ENCODE measurements at regions not wholly inside any gene's neighbourhood (a gene's known extent, or its start where the extent isn't known, plus 50 kb on each side); places are given as distances from the start of the nearest gene placed in this dataset.

DNA sequence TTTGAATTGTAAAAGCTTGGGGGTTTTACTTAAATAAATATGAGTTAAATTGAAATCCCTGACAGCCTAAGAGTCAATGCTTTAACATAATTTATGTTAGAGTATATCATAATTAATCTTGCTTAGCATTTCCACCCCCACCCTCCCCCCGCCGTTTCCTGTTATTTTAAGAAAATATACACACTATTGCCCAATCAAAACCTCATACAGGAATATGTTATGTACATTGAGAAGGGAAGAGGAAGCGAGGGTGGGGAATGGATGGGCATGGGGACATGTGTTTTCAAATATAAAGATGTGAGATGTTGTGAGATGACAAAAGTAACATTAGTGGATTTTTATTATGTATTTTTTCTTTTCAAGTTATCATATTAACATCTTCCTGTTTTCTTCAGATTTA lies 561.1 kb upstream of the MEF2C start:
- Histone ChIP-seq H3K79me2 (ENCODE audit: control insufficient read depth in 1 of 2, insufficient read depth in 2 of 2, low read length in 2 of 2) (no peaks in the 10 kb centered on the region), H2BK5ac (ENCODE audit: low read depth, low read length) (no peak overlapping the region), H2BK12ac (ENCODE audit: low read depth, low read length) (no peak overlapping the region), H4K8ac (ENCODE audit: extremely low read depth, insufficient read depth, low read length) (no peak overlapping the region), H3K4me3 (ENCODE audit: extremely low read depth in 1 of 4, insufficient read depth in 2 of 4, low read depth in 3 of 4, low read length in 4 of 4) (no peak overlapping the region), H3K23me2 (ENCODE audit: low read depth, low read length) (no peaks in the 10 kb centered on the region), H3K9me3 (ENCODE audit: insufficient read depth in 2 of 2, low read depth in 1 of 2, low read length in 1 of 2) (no peaks in the 10 kb centered on the region), H2BK20ac (ENCODE audit: low read length) (no peak overlapping the region), H2BK15ac (ENCODE audit: low read length) (no peak overlapping the region), H2AK5ac (ENCODE audit: low read depth, low read length) (no peak overlapping the region), H3K4ac (replicated peaks; ENCODE audit: insufficient read length, low read depth, low read length) (no peak overlapping the region), H3K14ac (ENCODE audit: insufficient read length) (no peak overlapping the region), H3K23ac (ENCODE audit: insufficient read length) (no peak overlapping the region), H3K79me1 (ENCODE audit: low read depth, low read length) (no peaks in the 10 kb centered on the region), H4K5ac (ENCODE audit: insufficient read length, low read depth, low read length) (no peak overlapping the region), H2AFZ (ENCODE audit: low read length) (no peak overlapping the region), H3K36me3 (ENCODE audit: control insufficient read depth in 2 of 4, insufficient read depth in 4 of 4, low read length in 3 of 4) (no peaks in the 10 kb centered on the region), H2BK120ac (replicated peaks; ENCODE audit: low read depth, low read length) (no peak overlapping the region), H4K20me1 (replicated peaks in 1 of 2; ENCODE audit: control insufficient read depth in 1 of 2, insufficient read depth in 2 of 2, low read length in 2 of 2) (no peaks in the 10 kb centered on the region), H3K27me3 (replicated peaks in 1 of 4; ENCODE audit: control insufficient read depth in 3 of 4, extremely low read depth in 1 of 4, insufficient read depth in 3 of 4, low read length in 3 of 4) (no peaks in the 10 kb centered on the region), H3K56ac (replicated peaks; ENCODE audit: insufficient read length, low read depth, low read length) (no peak overlapping the region), H3K4me1 (replicated peaks in 1 of 4; ENCODE audit: control insufficient read depth in 3 of 4, insufficient read depth in 4 of 4, low read length in 3 of 4) (peaks cover 0 to 3% (median 0%) of the 10 kb centered on the region in 4 experiments; a peak in 3 of 7 replicates), H3K9ac (replicated peaks in 1 of 4; ENCODE audit: extremely low read depth in 1 of 4, low read depth in 3 of 4, low read length in 3 of 4) (no peak overlapping the region), H3K4me2 (ENCODE audit: insufficient read depth in 1 of 2, low read depth in 2 of 2, low read length in 2 of 2) (no peak overlapping the region), H3K27ac (ENCODE audit: low read depth, low read length) (no peak overlapping the region), H4K91ac (replicated peaks; ENCODE audit: insufficient read length, low read length) (no peak overlapping the region), H3K18ac (ENCODE audit: extremely low read depth, low read length) (no peak overlapping the region)
- POLR2A ChIA-PET (ENCODE audit: partially characterized antibody) = no interaction called here
- CTCF ChIA-PET (ENCODE audit: partially characterized antibody) = no interaction called here
- no peak for DNase-seq (ENCODE audit: low read depth in 1 of 2, low spot score in 2 of 2)
- WGBS, 2 experiments (ENCODE audit: extremely low coverage in 1 of 2, insufficient coverage in 1 of 2, insufficient read length in 1 of 2, insufficient replicate concordance in 2 of 2, low coverage in 1 of 2, low lambda C conversion rate in 2 of 2, missing lambda C conversion rate in 1 of 2) = 72% methylated on average over 3 of the region's 3 CpGs; no CpG with 5 or more reads in 1 of the 2 experiments
- no peak for FAIRE-seq
- TF ChIP-seq POLR2A (IDR thresholded peaks at IDR 0.05; ENCODE audit: control extremely low read depth in 1 of 2, low read depth in 2 of 2, low read length in 2 of 2) = no peak
- TF ChIP-seq NANOG (IDR thresholded peaks at IDR 0.05; ENCODE audit: insufficient read depth, low read depth, low read length, poor library complexity, severe bottlenecking) = no peak
- no peak for TF ChIP-seq TEAD4 (IDR thresholded peaks at IDR 0.05; ENCODE audit: low read depth, low read length)
- no peak for TF ChIP-seq RBBP5 (IDR thresholded peaks at IDR 0.05; ENCODE audit: borderline replicate concordance, low read depth, low read length)
- no peak for TF ChIP-seq TBP (IDR thresholded peaks at IDR 0.05; ENCODE audit: low read depth, low read length)
- no peak for TF ChIP-seq SIN3A (conservative IDR thresholded peaks at IDR 0.05 in 1 of 2, IDR thresholded peaks at IDR 0.05 in 1 of 2; ENCODE audit: low read depth in 1 of 2, low read length in 2 of 2)
- no peak for TF ChIP-seq EGR1 (IDR thresholded peaks at IDR 0.05; ENCODE audit: borderline replicate concordance, low read depth, low read length)
- TF ChIP-seq, protein P1, sequence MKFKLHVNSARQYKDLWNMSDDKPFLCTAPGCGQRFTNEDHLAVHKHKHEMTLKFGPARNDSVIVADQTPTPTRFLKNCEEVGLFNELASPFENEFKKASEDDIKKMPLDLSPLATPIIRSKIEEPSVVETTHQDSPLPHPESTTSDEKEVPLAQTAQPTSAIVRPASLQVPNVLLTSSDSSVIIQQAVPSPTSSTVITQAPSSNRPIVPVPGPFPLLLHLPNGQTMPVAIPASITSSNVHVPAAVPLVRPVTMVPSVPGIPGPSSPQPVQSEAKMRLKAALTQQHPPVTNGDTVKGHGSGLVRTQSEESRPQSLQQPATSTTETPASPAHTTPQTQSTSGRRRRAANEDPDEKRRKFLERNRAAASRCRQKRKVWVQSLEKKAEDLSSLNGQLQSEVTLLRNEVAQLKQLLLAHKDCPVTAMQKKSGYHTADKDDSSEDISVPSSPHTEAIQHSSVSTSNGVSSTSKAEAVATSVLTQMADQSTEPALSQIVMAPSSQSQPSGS (IDR thresholded peaks at IDR 0.05; ENCODE audit: low read length) = no peak
- TF ChIP-seq, protein P2, sequence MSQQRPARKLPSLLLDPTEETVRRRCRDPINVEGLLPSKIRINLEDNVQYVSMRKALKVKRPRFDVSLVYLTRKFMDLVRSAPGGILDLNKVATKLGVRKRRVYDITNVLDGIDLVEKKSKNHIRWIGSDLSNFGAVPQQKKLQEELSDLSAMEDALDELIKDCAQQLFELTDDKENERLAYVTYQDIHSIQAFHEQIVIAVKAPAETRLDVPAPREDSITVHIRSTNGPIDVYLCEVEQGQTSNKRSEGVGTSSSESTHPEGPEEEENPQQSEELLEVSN (IDR thresholded peaks at IDR 0.05) = no peak
- no peak for TF ChIP-seq BCL11A (IDR thresholded peaks at IDR 0.05; ENCODE audit: low read depth in 2 of 2, low read length in 2 of 2)
- TF ChIP-seq POLR2AphosphoS5 (IDR thresholded peaks at IDR 0.05; ENCODE audit: low read depth, low read length) = no peak
- TF ChIP-seq SUZ12 (IDR thresholded peaks at IDR 0.05; ENCODE audit: low read length) = no peak
- TF ChIP-seq SP4 (IDR thresholded peaks at IDR 0.05; ENCODE audit: low read length) = no peak
- TF ChIP-seq CHD2 (IDR thresholded peaks at IDR 0.05; ENCODE audit: low read length) = no peak
